GM11168 (cell line): ENCODE measurements at regions not wholly inside any gene's neighbourhood (a gene's known extent, or its start where the extent isn't known, plus 50 kb on each side); places are given as distances from the start of the nearest gene placed in this dataset.
"Not testable (repeated sequence)": the region's sequence is repeated elsewhere in the genome, so short reads cannot be mapped to it uniquely, and the experiment has no call there.

Experiments used
- in situ Hi-C: fragments of 300-500 bp; cut with MboI; formaldehyde crosslinking; loops from one replicate; pipeline ENCODE4 v1.12.0; 2022; ENCODE audit warnings: low sequenced_read_pairs; ENCODE audit not compliant: unreplicated experiment

DNA sequence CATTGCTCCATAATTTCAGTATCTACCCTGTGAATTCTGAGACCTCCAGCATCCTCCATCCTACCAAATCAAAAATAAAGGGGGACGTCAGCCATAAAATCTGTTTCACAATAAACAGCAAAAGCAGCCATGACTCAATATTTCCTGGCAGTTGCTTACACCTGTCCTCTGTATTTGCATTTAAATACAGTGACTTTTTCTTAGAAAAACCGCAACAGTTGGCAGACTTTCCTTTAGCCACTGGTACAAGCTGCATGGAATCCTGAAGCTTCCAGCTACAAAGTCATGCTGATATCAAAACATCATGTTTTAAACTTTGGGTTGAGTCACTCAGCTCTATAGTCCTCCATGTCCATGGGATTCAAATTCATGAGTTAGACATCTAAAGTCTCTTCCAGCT lies 278.0 kb upstream of the KAZN start:
- in situ Hi-C loops, result no loop called here

DNA sequence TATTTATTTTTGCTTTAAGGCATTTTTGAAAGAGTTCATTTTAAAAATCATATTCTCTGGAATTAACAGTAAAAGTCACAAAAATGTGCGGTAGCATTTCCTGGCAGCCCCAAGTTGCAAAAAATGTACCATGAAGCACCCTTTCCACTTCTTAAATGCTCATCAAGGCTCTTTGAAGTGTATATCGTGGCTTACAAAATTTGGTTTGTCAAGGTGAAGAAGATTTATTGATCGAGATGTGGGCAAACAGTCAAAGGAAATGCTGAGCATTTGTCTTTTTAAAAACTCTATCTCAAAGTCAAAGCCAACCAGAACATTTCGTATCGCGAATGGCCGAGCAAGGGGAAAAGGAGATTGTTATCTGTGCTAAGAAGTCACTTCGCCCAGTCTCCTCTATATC lies 277.5 kb upstream of the KAZN start:
- in situ Hi-C loops, result no loop called here

DNA sequence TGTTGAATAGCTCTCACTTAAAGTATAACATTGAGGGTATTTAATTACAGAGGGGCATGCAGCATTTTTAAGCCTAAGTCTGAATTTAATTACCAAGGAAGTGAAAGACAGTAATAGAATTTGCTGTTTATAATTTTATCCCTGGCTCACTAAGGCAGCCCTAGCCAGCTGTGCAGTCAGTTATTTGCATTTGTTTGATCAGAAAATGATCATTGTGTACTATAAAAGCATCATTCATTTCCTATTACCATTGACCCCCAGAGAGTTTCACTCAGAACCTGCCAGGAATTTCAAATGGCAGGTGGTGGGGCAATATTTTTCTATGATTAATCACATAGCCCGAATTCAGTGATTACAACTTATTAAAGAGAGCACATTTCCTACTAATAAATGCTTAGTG lies 277.1 kb upstream of the KAZN start:
- in situ Hi-C loops, result no loop called here

DNA sequence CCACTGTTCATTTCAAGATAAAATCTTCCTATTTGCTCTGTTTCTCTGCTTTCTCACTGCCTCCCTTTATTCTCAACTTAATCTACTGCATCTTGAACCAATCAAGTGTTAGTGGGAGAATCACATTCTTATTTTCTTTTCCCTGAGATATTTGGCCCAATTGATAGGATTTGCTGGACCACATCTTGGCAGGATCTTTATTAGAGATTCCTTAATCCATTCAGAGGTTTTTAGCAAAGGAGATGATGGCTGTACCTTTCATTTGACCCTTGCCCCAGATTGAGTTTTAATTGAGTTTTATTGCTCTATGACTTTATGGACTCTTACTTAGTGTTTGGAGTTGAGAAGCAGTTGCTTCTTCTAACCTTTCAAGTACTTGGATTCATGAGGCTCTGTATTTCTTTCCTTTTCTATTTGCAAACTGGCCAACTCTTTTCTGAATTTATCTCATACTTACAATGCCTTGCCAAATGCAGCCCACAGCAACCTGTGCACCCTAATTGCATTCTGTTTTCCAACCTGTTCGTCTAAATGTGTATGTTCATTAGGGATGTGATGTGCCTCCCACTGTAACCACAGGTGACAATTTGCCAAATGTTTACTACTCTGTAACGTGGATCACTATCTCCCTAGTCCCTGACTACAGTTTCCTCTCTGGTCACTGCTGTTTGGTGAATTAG lies 274.8 kb upstream of the KAZN start:
- in situ Hi-C loops, result no loop called here

DNA sequence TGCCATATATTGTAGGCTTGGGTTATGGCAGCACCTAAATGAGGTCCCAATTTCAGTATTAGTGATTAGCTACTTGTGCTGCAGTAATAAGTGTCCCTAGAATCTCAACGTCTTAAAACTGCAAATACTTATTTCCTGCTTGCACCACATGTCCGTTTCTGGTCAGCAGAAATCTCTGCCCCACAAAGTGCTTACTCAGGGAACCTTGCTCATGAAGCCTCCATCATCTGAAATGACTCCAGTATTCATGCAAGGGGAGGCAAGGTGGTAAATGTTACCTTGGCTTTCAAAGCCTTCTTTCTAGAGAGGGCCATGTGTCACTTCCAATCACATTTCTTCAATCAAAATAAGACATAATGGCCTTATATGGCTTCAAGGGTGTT lies 274.2 kb upstream of the KAZN start:
- in situ Hi-C loops, result no loop called here

DNA sequence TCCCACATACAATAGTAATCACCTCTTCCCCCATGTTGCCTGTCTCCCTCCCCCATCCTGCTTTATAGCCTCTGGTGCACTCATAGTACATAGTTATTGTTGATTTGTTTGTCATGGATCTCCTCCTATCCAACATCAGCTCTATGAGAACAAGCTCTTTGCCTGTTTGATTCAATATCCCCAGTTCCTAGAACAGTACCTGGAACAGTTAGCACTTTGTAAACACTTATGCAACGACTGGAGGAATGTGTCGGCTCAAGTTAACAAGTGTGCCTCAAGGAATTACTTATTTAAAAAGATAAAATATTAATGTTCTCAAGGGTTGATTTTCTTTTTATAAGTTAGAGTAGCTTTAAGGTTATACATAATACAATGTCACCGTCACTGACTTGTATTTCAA lies 271.6 kb upstream of the KAZN start:
- in situ Hi-C loops, result no loop called here

DNA sequence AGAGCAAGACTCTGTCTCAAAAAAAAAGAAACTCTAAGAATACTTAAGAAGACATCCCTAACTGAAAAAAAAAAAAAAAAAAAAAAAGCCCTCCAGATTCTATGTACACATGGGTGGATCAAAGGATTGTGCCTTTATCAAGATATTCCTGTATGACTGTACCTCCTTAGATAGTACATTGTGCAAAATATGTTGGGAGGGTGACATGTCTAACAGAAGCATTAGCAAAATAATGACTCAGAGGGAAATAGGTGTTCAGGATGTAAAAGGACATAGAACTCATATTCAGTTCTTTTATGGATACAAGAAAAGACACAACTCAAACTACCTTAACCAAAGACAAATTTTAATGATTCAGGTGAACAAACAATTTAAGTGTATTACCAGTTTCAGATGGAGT lies 269.8 kb upstream of the KAZN start:
- in situ Hi-C loops, result no loop called here

DNA sequence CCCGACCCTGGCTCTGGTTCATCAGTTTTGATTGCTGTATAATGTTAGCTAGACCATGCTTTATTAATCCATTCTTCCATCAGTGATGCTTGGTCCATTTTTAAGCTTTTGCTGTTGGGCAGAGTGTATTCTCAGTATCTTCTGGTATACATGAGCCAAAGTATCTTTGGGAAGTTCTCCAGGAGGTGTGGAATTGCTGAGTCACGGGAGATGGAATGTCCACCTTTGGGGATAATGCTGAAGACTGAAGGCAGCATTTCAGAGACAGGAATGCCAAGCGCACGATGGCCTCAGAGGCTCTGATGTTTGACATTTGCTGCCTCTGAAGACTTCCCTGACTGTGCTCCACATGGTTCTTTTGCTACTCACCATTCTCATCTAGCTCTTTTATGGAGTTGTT lies 266.3 kb upstream of the KAZN start:
- in situ Hi-C loops, result no loop called here

DNA sequence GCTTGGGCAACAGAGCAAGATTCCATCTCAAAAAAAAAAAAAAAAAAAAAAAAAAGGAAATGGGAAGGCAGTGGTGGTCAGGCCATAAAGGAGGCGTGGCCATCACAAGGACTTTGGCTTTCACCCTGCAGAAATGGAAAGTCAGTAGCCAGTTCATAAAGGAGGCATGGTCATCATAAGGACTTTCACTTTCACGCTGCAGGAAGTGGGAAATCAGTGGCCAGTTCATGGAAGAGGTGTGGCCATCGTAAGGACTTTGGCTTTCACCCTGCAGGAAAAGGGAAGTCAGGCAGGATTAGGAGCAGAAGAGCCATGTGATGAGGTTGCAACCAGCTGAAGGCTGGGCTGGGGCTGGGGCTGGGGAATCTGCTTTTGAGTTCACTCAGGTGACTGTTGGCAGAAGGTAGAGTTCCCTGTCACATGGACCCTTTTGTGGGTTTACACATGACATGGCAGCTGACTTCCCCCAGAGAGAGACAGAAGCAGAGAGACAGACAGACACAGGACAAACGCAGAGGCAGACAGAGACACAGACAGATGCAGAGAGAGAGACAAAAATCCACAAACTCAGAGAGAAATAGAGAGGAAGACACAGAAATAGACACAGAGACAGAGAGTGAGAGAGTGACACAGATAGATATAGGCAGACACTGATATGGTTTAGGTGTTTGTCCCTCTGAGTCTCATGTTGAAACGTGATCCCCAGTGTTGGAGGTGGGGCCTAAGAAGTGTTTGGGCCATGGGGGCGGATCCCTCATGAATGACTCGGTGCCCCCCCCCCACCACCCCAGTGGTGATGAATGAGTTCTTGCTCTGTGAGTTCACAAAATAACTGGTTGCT lies 263.9 kb upstream of the KAZN start:
- in situ Hi-C loops, result no loop called here

DNA sequence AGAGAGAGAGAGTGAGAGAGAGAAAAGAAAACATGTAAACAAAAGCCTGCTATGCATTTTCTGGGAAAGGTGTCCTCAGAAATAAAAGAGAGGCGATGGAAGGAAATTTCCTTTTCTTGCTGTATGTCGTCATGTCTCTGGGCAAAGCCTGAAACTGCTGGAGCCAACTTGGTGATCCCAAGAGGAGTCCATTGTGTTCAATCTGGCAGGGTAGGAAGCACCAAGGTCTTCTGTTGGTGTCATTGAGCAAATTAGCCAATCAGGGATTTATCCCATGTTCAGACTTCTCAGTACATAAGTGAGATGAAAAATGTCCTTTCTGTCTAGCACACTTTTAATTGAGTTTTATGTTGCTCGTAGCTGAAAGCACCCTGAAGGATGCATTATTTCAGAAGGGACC lies 260.0 kb upstream of the KAZN start:
- in situ Hi-C loops, result no loop called here

DNA sequence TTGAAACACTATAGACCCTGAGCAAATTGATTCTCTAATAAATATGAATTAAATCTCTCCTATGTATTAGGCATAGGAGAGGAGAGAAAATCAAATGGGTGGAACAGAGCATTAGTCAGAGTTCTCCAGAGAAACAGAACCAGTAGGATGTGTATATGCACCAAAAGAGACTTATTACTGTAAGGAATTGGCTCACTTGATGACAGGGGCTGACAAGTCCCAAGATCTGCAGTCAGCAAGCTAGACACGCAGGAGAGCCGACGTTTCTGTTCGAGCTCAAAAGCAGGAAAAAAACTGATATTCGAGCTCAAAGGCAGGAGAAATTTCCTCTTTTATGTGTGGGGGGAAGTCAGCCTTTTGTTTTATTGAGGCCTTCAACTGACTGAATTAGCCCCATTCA lies 259.2 kb upstream of the KAZN start:
- in situ Hi-C loops, result no loop called here

DNA sequence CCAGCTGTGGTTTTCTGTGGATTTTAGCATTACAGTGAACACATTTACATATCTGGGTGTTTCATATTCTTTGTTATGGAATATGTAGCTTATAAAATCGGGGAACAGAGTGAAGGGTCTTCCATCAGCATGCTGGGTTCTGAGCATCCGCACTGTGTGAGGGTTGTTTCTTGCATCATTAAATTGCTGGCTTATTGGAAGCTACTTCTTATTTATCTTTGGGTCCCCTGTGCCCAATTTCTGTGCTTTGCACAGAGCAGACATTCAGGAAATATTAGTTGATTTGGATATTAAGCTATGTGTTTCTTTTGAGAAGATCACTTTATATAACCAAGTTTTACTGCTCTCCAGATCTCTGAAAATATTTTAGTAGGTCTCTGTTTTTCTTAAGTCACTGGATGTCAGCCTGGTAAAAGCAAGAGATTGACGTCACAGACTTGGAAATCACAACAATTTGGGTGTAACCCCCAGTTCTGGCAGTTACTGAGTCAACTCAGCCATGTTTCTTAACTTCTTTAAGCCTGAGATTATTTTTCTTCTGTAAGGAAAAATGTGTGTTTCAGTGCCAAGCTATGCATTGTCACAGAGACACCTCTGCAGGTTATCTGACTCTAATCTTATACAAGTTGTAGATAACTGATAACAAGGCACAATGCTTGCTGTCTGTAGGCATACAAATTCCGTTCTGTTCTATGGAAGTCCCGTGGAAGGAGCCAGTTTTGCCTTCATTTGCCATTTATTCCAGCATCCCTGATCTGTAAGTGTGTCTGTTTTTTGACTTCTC lies 258.3 kb upstream of the KAZN start:
- in situ Hi-C loops, result no loop called here

DNA sequence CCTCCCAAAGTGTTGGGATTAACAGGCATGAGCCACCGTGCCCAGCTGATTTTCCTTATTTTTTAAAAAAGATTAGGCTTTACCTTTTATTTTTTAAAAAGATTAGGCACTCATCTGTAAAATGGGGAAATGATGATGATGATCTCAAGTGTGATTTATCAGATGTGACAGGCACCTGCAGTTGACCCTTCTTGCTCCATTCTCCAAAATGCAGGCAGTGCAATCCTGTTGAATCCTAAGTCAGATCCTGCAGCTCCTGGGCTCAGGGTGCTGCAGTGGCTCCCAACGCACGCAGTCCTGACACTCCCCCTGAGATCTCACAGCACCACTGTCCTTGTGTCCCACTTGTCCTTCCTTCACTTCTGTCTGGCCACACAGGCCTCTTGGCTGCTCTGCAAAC lies 257.3 kb upstream of the KAZN start:
- in situ Hi-C loops, result no loop called here

DNA sequence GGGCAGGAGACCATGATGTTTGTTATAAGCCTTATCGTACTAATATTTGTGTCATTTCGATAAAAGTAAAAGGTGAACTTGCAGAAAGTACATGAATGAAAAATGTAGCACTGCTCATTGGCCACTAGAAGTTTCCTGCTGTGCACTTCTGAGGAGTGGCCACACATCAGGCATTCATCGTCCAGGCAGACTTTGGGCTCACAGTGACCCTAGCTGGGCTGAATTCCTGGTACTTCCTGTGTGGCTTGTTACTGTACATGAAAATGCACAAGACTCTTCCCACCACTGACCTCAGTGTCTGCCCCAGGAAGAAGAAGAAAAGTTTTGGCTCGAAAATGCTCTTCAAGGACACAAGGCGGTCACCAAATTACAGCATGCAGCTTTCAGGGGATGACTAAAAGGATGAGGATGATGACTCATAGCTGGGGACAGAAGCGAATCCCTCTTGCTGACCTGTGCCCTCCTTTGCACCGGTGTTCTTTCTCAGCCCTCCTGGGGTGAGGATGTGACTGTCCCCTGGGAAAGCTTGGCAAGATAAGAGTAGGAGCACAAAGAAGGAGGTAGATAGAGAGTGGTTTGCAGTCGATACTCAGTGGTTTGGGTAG lies 252.4 kb upstream of the KAZN start:
- in situ Hi-C loops, result no loop called here

DNA sequence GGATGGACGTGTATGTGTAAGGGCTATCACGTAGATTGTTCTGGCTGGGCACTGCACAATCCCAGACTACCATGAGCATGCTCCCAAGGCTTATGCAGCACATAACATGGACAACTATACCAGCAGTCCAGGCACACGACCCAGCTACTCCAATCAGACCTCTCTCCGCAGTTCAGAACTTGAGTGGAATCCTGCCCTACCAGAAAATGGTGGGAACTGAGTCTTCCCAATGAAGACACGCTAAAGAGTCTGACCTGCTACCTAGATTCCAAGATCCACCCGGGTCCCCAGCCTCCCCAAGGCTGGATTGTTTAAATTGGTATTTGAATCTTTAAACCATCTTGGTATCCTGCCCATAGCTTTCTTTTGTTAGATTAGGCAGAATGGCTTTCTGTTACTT lies 251.3 kb upstream of the KAZN start:
- in situ Hi-C loops, result no loop called here

DNA sequence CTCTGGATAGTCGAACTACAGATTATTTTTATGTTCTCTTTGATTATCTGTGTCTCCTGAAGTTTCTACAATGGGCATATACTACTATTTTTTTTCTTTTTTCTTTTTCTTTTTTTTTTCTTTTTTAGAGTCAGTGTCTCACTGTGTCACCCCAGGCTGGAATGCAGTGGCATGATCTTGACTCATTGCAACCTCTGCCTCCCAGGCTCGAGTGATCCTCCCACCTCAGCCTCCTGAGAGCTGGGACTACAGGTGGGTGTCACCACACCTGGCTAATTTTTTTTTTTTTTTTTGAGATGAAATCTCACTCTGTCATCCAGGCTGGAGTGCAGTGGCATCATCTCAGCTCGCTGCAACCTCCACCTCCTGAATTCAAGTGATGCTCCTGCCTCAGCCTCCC lies 250.7 kb upstream of the KAZN start:
- in situ Hi-C loops, result no loop called here

DNA sequence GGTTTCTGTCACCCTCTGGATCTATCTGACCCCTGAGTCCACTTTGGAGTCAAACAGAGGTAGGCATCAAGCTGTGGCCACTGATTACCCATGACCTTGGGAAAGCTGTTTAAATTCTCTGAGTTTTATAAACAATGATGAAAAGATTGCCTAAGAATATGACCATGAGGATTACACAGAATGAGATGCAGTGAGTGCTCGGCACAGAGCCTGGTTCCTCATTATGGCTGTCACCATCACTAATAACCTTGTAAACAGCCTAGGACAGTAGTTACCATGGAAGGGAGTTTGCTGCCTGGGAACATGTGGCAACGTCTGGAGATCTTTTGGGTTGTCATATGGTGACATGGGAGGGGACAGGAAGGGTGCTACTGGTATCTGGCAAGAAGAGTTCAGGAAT lies 248.3 kb upstream of the KAZN start:
- in situ Hi-C loops, result no loop called here

DNA sequence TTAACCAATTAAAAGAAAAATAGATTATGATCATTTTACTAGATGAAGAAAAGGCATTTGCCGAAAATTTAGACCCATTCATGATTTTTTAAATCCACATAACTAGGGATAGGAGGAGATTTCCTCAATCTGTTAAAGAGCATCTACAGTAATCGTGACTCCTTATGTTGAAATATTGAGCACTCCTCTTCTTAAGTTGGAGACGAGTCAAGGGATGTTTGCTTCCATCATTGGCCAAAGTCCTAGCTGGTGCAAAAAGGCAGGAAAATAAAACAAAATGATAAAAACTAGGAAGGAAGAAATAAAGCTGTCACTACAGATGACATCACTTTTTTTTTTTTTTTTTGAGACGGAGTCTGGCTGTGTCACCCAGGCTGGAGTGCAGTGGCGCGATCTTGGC lies 245.6 kb upstream of the KAZN start:
- in situ Hi-C loops, result no loop called here

DNA sequence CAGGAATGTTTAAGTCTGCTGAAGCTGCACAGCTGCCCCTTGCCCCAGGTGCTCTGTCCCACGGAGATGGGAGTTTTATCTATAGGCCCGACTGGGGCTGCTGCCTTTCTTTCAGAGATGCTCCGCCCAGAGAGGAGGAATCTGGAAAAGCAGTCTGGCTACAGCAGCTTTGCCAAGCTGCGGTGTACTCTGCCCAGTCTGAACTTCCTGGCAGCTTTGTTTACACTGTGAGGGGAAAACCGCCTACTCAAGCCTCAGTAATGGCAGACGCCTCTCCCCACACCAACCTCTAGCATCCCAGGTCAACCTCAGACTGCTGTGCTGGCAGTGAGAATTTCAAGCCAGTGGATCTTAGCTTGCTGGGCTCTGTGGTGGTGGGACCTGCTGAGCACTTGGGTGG lies 237.5 kb upstream of the KAZN start:
- in situ Hi-C loops, result not testable (repeated sequence)

DNA sequence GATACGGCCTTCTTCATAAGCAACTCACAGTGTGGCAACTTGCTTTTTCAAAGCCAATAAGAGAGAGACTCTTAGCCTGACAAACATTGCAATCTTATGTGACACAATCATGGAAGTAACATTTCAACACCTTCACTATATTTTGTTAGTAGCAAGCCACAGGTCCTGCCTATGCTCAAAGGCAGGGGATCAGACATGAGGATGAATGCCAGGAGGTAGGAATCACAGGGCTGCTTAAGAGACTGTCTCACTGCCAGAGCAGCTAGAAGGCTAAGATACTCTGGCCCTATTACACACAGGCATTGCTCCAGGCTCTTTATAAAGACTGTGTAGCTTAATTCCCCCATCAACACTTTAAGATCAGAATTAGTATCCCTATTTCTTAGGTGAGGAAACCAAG lies 236.2 kb upstream of the KAZN start:
- in situ Hi-C loops, result no loop called here

DNA sequence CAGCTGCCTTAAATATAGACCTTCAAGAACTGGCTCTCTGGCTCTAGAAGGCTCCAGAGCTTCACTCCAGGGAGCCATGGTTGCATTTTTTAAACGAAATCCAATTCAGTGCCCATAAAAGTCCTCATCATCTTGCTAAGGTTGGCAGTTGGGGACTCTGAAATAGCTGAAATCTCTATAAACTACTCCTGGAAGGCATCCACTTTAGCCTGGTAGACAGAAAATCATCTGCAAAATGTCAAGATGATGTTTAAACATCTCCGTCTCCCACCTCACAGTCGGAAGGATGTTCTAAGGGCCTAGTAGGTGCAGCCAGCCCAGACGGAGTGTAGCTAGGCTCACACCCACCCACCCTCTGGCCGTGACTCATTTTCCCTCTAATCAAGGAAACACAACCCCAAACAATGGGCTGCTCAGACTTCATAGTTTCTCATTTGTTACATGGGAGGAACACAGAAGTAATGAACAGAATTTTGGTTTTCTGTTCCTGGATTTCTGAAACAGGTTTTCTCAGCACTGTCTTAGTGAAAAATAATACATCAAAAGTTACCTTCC lies 235.4 kb upstream of the KAZN start:
- in situ Hi-C loops, result no loop called here
